ENCODE measurements at regions not wholly inside any gene's neighbourhood (a gene's known extent, or its start where the extent isn't known, plus 50 kb on each side); places are given as distances from the start of the nearest gene placed in this dataset.
"Not testable (repeated sequence)": the region's sequence is repeated elsewhere in the genome, so short reads cannot be mapped to it uniquely, and the experiment has no call there.

- no peak overlapping the region for H3K27ac Mint-ChIP-seq
Observed at GRCh38 chr12:61566183-61566582, 694.0 kb upstream of the USP15 start.

GRCh38 chr12:61574339-61574738 lies 685.9 kb upstream of the USP15 start:
- no peak for DNase-seq (ENCODE audit: extremely low spot score, unreplicated experiment)
- no peaks in the 10 kb centered on the region for H3K9me3 Mint-ChIP-seq
- TF ChIP-seq, protein P1, sequence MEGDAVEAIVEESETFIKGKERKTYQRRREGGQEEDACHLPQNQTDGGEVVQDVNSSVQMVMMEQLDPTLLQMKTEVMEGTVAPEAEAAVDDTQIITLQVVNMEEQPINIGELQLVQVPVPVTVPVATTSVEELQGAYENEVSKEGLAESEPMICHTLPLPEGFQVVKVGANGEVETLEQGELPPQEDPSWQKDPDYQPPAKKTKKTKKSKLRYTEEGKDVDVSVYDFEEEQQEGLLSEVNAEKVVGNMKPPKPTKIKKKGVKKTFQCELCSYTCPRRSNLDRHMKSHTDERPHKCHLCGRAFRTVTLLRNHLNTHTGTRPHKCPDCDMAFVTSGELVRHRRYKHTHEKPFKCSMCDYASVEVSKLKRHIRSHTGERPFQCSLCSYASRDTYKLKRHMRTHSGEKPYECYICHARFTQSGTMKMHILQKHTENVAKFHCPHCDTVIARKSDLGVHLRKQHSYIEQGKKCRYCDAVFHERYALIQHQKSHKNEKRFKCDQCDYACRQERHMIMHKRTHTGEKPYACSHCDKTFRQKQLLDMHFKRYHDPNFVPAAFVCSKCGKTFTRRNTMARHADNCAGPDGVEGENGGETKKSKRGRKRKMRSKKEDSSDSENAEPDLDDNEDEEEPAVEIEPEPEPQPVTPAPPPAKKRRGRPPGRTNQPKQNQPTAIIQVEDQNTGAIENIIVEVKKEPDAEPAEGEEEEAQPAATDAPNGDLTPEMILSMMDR (conservative IDR thresholded peaks at IDR 0.05): no peak
- H3K27me3 Mint-ChIP-seq: no peaks in the 10 kb centered on the region
- no peak overlapping the region for H3K27ac Mint-ChIP-seq
- no peaks in the 10 kb centered on the region for H3K4me1 Mint-ChIP-seq (ENCODE audit: unreplicated experiment)
- no peak overlapping the region for H3K4me3 Mint-ChIP-seq
- H3K36me3 Mint-ChIP-seq: no peaks in the 10 kb centered on the region

More at GRCh38 chr12:61566183-61566582, 694.0 kb upstream of the USP15 start:
- no peak for DNase-seq (ENCODE audit: extremely low spot score, unreplicated experiment)
- no peaks in the 10 kb centered on the region for H3K9me3 Mint-ChIP-seq
- H3K4me1 Mint-ChIP-seq (ENCODE audit: unreplicated experiment): no peaks in the 10 kb centered on the region
- TF ChIP-seq, protein P1 (conservative IDR thresholded peaks at IDR 0.05): no peak
- no peaks in the 10 kb centered on the region for H3K27me3 Mint-ChIP-seq
- no peaks in the 10 kb centered on the region for H3K36me3 Mint-ChIP-seq
- H3K4me3 Mint-ChIP-seq: no peak overlapping the region

DNA sequence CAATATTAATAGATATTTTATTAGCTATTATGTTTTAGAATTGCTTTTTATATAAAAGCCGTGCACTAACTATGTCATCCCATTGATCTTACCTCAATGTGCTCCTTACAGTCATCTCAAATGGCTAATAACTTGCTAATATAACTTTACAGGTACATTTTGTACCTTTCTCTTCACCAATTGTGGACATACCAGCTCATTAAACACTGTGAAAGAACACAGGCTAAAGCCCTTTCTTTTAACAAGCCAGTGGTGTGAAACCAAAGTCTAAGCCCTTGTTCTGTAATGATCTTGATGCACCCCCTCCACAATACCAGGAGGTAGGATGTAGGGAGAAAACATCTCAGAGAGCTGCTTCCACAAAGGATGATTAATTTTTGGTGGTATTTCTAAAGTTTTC lies 675.3 kb upstream of the USP15 start:
- H3K4me1 Mint-ChIP-seq (ENCODE audit: unreplicated experiment): no peaks in the 10 kb centered on the region
- peaks cover 4% of the 10 kb centered on the region for H3K9me3 Mint-ChIP-seq
- no peaks in the 10 kb centered on the region for H3K36me3 Mint-ChIP-seq
- H3K4me3 Mint-ChIP-seq: no peak overlapping the region
- H3K27ac Mint-ChIP-seq: no peak overlapping the region
- no peak for DNase-seq (ENCODE audit: extremely low spot score, unreplicated experiment)
- H3K27me3 Mint-ChIP-seq: peaks cover 3% of the 10 kb centered on the region
- TF ChIP-seq, protein P1 (conservative IDR thresholded peaks at IDR 0.05): no peak

- not testable (repeated sequence) for DNase-seq (ENCODE audit: extremely low spot score, unreplicated experiment); H3K27ac Mint-ChIP-seq; H3K4me3 Mint-ChIP-seq; H3K4me1 Mint-ChIP-seq (ENCODE audit: unreplicated experiment); H3K27me3 Mint-ChIP-seq; H3K36me3 Mint-ChIP-seq
- H3K9me3 Mint-ChIP-seq: peaks cover 11% of the 10 kb centered on the region
Observed at GRCh38 chr12:61590864-61591263, 669.3 kb upstream of the USP15 start.

DNA sequence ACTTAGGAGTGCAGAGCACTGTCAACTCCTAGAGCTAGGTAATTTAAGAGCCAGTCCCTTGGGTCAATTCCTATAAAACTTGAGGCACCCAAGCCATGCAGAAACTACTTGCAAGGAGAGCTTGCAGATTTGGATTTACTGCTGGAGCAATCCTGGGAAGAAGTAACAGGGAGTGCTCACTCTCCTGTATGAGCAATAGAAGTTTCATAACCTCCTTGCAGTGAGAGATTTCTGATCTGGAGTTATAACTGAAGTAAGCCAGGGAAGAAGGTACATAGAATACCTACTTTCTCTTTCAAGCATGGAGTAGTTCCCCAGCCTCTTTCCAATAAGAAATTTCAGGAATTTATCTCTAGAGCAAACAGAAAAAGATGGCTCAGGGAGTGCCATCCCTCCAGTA lies 650.1 kb upstream of the USP15 start:
- TF ChIP-seq, protein P1 (conservative IDR thresholded peaks at IDR 0.05): no peak
- no peak overlapping the region for H3K4me3 Mint-ChIP-seq
- H3K27me3 Mint-ChIP-seq: no peaks in the 10 kb centered on the region

DNA sequence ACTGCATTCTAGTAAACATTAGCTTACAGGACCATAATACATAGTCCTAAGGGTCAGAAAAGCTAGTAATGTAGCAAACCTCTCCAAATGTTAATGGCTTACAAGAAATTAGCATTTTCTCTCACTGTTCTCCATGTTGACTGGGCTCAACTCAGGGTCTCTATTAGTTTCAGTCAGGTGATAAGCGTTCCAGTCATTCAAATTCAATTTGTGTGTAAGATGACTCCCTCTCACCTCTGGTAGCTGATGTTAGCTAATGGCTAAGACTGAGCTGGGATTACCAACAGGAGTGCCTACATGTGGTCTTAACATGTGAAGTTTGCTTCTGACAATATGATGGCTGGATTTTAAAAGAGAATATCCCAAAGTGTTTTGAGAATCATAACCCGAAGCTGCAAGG lies 630.5 kb upstream of the USP15 start:
- no peaks in the 10 kb centered on the region for H3K27me3 Mint-ChIP-seq
- no peak for DNase-seq (ENCODE audit: extremely low spot score, unreplicated experiment)
- no peaks in the 10 kb centered on the region for H3K36me3 Mint-ChIP-seq
- TF ChIP-seq, protein P1 (conservative IDR thresholded peaks at IDR 0.05): no peak
- H3K4me3 Mint-ChIP-seq: no peak overlapping the region
- no peak overlapping the region for H3K27ac Mint-ChIP-seq
- no peaks in the 10 kb centered on the region for H3K4me1 Mint-ChIP-seq (ENCODE audit: unreplicated experiment)
- no peaks in the 10 kb centered on the region for H3K9me3 Mint-ChIP-seq

More for the DNA sequence above, 650.1 kb upstream of the USP15 start:
- DNase-seq (ENCODE audit: extremely low spot score, unreplicated experiment): no peak
- Mint-ChIP-seq H3K36me3 (no peaks in the 10 kb centered on the region), H3K27ac (no peak overlapping the region), H3K4me1 (ENCODE audit: unreplicated experiment) (no peaks in the 10 kb centered on the region), H3K9me3 (no peaks in the 10 kb centered on the region)
